G401.6 (cell line): ENCODE measurements at regions not wholly inside any gene's neighbourhood (a gene's known extent, or its start where the extent isn't known, plus 50 kb on each side); places are given as distances from the start of the nearest gene placed in this dataset.
A peak's percentile ranks its signal among the peaks of the same experiment; 100 is the strongest.
"Not testable (repeated sequence)": the region's sequence is repeated elsewhere in the genome, so short reads cannot be mapped to it uniquely, and the experiment has no call there.

Experiments used
- FAIRE-seq: peaks from 2 replicates; lab custom pipeline; 2012; peaks lifted over from hg19 to GRCh38; lab: Jason Lieb, UNC

GRCh38 chr3:95476534-95476933 lies 1337.9 kb upstream of the EPHA6 start:
- no peak for FAIRE-seq

- no peak for FAIRE-seq
Observed at GRCh38 chr3:95506174-95506573, 1308.2 kb upstream of the EPHA6 start.

GRCh38 chr3:95508124-95508523 lies 1306.3 kb upstream of the EPHA6 start:
- no peak for FAIRE-seq

GRCh38 chr3:95511828-95512227 lies 1302.6 kb upstream of the EPHA6 start:
- no peak for FAIRE-seq

GRCh38 chr3:95514260-95514659 lies 1300.1 kb upstream of the EPHA6 start:
- no peak for FAIRE-seq

- peak; percentile 17 for FAIRE-seq
Observed at GRCh38 chr3:95521396-95521795, 1293.0 kb upstream of the EPHA6 start.

GRCh38 chr3:95522449-95522848 lies 1291.9 kb upstream of the EPHA6 start:
- FAIRE-seq: no peak

GRCh38 chr3:95539950-95540483 lies 1274.4 kb upstream of the EPHA6 start:
- FAIRE-seq: no peak

GRCh38 chr3:95565502-95565901 lies 1248.9 kb upstream of the EPHA6 start:
- FAIRE-seq: no peak

GRCh38 chr3:95567346-95567745 lies 1247.0 kb upstream of the EPHA6 start:
- no peak for FAIRE-seq

- FAIRE-seq: no peak
Observed at GRCh38 chr3:95586754-95587153, 1227.6 kb upstream of the EPHA6 start.

GRCh38 chr3:95587641-95588040 lies 1226.8 kb upstream of the EPHA6 start:
- not testable (repeated sequence) for FAIRE-seq

- no peak for FAIRE-seq
Observed at GRCh38 chr3:95588473-95588872, 1225.9 kb upstream of the EPHA6 start.

GRCh38 chr3:95595416-95596075 lies 1218.8 kb upstream of the EPHA6 start:
- no peak for FAIRE-seq

GRCh38 chr3:95607926-95608325 lies 1206.5 kb upstream of the EPHA6 start:
- FAIRE-seq: no peak

GRCh38 chr3:95609411-95609810 lies 1205.0 kb upstream of the EPHA6 start:
- no peak for FAIRE-seq

GRCh38 chr3:95612611-95613010 lies 1201.8 kb upstream of the EPHA6 start:
- FAIRE-seq: no peak

GRCh38 chr3:95613993-95614392 lies 1200.4 kb upstream of the EPHA6 start:
- no peak for FAIRE-seq

- no peak for FAIRE-seq
Observed at GRCh38 chr3:95615592-95616310, 1198.6 kb upstream of the EPHA6 start.

- no peak for FAIRE-seq
Observed at GRCh38 chr3:95626107-95626506, 1188.3 kb upstream of the EPHA6 start.

GRCh38 chr3:95627293-95627692 lies 1187.1 kb upstream of the EPHA6 start:
- FAIRE-seq: no peak

- no peak for FAIRE-seq
Observed at GRCh38 chr3:95627697-95628096, 1186.7 kb upstream of the EPHA6 start.

- no peak for FAIRE-seq
Observed at GRCh38 chr3:95629802-95630201, 1184.6 kb upstream of the EPHA6 start.

GRCh38 chr3:95645291-95645690 lies 1169.1 kb upstream of the EPHA6 start:
- FAIRE-seq: no peak
